ENCODE measurements at regions not wholly inside any gene's neighbourhood (a gene's known extent, or its start where the extent isn't known, plus 50 kb on each side); places are given as distances from the start of the nearest gene placed in this dataset.

DNA sequence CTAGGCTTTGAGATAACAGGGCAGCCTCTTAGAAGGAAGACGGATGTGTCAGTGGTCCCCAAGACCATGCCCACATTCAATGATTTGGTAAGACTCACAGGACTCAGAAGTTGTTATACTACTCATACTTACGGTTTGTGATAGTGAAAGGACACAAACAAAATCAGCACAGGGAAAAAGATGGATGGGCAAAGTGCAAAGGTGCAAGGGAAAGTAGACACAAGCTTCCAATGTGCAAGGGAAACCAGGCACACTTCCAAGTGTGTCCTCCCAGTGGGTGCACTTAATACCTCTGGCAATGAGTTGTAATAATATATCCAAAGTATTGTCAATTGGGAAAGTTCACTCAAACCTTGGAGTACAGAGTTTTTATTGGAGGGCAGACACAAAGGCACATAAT, 53.8 kb upstream of the VCX start:
- DNase-seq (ENCODE audit: low spot score), result no peak

DNA sequence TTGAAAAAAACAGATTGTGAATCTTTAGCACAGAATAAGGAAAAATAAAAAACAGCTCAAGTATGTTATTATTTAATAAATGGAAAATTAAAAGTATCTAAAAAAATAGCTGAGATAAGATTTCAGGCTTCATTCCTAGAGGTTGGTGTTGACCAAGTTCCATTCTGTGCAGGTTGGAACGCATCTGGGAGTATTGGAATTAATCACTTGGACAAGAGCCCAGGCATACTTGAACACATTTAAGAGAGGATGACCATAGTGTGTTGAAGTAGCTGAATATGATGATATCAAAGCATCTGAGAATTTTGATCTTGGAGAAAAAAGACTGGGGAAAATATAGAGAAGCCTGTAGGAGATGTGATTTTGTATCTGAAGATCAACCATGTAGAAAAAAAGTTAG, 54.6 kb upstream of the VCX start:
- no peak for DNase-seq (ENCODE audit: low spot score)

DNA sequence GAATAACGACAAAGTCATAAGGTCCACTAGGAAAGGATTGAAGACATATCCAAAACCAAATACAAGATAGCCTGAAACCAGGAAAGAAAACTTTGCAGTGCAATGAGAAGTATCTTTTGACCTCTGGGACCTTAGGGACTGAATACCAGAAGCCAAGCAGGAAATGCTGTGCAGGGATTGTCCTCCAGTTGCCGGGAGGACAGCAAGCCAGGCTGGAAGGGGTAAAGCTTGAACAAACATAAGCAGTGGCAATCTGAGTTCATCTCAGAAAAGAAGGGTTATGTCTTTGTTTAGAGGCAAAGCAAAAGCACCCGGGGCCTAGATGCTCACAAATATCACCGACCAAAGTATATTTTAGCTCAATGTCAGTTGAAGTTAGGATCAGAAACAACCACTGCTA, 55.3 kb upstream of the VCX start:
- no peak for DNase-seq (ENCODE audit: low spot score)

GRCh38 chrX:7784580-7784979, 58.4 kb upstream of the VCX start:
- DNase-seq (ENCODE audit: low spot score), result no peak

DNA sequence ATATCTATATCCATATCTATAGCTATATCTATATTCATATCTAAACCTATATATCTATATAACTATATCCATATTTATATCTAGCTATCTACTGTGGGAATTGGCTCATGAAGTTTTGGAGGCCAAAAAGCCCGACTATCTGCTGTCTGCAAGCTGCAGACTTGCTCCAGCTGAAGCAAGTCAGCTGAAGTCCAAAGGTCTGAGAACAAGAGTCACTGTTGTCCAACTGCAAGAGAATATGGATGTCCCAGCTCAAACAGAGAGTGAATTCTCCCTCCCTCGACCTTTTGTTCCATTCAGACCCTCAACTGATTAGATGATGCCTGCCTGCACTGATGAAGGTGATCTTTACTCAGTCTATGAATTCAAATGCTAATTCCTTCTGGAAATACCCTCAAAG, 63.3 kb upstream of the VCX start:
- no peak for DNase-seq (ENCODE audit: low spot score)

DNA sequence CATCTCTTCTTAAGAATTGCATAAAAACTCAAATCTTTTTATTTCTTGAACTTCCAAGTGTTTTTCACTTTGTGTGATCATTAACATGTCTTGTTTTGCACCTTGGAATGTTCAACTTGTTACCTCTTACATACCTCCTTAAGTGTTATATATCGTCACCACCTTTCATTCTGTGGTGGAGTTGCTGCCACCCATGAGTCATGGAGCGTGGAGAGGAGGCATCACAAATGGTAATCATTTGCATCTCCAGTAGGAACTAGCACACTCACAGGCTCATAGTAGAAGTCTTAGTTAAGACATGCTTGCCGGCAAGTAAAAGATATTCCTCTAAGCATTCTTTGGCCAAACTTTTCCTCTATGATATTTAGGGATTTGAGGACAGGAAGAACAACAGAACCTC, 67.0 kb upstream of the VCX start:
- DNase-seq (ENCODE audit: low spot score), result peak; percentile 9

GRCh38 chrX:7771788-7772438, 71.1 kb upstream of the VCX start:
- DNase-seq (ENCODE audit: low spot score), result no peak

GRCh38 chrX:7759830-7760229, 83.1 kb upstream of the VCX start:
- DNase-seq (ENCODE audit: low spot score), result no peak

DNA sequence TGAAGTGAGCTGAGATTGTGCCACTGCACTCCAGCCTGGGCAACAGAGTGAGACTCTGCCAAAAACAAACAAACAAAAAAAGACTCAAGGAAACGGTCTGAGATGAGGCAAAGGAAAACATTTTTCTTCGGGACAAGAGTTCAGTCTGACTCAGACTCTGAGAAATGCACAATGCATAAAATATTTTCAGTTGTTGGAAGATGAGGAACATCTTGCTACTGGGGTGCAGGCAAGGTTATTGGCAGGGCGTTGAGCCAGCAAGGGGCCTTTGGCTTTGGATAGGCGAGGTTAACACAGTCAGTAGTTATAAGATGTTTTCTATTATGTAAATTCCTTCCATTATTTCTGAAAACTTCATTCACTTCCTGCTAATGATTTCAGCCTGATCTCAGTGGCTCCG, 96.1 kb upstream of the VCX start:
- peak; percentile 6 for DNase-seq (ENCODE audit: low spot score)

GRCh38 chrX:7730071-7730470, 112.9 kb upstream of the VCX start:
- DNase-seq (ENCODE audit: low spot score), result no peak

- no peak for DNase-seq (ENCODE audit: low spot score)
These were observed 122.5 kb upstream of the VCX start for GRCh38 chrX:7720519-7720918.

- DNase-seq (ENCODE audit: low spot score), result no peak
These were observed 128.6 kb upstream of the VCX start for GRCh38 chrX:7714351-7714750.

- peak; percentile 17 for DNase-seq (ENCODE audit: low spot score)
These were observed 131.8 kb upstream of the VCX start for GRCh38 chrX:7711167-7711566.

GRCh38 chrX:7709845-7710244, 133.1 kb upstream of the VCX start:
- no peak for DNase-seq (ENCODE audit: low spot score)

DNA sequence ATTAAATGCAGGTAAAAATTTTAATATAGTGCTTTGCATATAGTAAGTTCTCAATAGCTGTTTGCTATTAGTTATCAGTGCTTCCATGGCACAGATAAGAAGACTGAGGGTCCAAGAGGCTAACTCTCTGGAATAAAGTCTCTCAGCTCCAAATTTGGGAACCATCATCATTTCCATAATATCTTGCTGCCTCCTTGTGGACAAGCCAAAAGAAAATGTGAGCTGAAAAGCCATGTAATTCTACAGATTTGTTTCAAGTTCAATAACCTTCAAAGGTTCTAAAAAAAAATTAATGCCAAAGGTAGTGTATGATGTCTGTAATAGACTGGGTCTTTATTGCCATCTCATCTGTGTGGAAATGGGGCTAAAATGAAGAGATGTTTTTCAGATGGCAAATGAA, 136.9 kb upstream of the VCX start:
- DNase-seq (ENCODE audit: low spot score), result peak; percentile 2

GRCh38 chrX:7704205-7704604, 138.8 kb upstream of the VCX start:
- no peak for DNase-seq (ENCODE audit: low spot score)

DNA sequence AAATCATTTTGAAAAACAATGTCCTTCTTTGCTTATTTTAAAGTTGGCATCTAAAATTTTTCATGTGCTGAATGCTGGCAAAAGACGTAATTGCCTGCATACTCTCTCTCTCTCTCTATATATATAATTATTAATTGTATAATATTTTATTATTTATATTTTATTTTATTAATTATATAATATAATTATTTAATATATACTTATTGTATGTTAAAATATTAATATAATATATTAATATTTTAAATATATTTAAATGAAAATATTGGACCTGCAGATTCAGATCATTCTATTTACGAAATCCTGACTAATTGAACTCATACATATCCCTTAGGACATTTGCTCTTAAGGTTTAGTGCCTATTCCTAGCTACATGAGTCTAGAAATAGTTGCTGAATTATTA, 144.7 kb upstream of the VCX start:
- no peak for DNase-seq (ENCODE audit: low spot score)

GRCh38 chrX:7690842-7691241, 152.1 kb upstream of the VCX start:
- DNase-seq (ENCODE audit: low spot score), result no peak

DNA sequence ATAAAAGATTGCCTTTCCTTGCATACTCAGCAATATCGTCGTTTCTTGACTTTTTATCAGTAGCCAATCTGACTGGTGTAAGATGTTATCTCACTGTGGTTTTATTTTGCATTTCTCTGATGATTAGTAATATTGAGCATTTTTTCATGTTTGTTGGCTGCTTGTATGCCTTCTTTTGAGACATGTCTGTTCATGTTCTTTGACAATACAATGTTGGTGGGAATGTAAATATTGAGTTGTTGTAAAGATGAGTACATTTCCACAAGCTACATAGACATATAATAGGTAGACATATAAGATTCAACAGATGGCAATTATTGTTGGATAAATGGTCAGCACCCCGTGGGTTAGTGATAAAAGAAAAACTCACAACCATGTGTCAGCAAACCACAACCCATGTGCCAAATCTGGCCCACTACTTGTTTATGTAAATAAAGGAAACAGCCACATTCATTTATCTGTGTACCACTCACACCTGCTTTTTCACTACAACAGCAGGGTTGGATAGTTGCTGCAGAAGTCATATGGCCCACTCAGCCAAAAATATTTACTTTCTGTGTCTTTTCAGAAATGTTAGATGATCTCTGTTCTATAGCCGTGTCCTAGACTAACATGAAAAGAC, 153.1 kb upstream of the VCX start:
- DNase-seq (ENCODE audit: low spot score), result no peak

DNA sequence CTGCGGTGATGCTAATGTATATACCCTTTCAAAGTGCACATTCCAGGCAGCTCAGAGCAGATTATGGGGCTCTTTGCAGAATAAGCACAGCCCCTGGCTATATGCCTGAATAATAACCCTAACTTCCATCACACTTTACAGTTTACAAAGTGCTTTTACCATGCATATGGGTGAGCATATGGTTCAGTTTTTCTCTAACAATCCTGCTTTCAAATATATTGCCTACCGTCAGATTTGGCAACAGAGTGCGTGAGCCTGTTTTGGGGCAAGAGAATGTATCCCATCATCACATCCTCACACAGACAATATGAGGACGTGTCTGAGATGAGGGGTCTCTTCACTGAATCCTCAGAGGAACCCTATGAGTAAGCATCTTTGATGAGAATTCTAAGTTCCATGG, 162.8 kb upstream of the VCX start:
- DNase-seq (ENCODE audit: low spot score), result no peak

DNA sequence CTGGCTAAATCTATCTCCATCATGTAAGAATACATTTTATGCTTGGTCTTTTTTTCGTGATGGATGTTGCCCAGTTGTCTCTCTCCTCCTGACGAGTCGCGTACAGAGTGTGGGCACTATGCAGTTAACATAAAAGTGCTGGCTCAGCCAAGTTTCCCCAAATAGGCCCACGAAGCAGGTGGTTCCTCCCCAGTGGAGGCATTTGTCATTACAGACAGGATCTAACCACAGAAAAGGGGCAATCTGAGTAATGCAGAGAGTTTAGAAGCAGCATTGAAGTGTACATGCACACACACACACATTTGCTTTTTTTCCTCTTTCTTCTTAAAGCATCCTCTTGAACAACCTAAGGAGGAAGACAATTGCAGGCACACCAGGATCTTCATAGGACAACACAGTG, 188.7 kb upstream of the VCX start:
- DNase-seq (ENCODE audit: low spot score), result no peak

GRCh38 chrX:7647831-7648230, 195.1 kb upstream of the VCX start:
- no peak for DNase-seq (ENCODE audit: low spot score)

- DNase-seq (ENCODE audit: low spot score), result no peak
These were observed 201.8 kb upstream of the VCX start for GRCh38 chrX:7641141-7641540.

DNA sequence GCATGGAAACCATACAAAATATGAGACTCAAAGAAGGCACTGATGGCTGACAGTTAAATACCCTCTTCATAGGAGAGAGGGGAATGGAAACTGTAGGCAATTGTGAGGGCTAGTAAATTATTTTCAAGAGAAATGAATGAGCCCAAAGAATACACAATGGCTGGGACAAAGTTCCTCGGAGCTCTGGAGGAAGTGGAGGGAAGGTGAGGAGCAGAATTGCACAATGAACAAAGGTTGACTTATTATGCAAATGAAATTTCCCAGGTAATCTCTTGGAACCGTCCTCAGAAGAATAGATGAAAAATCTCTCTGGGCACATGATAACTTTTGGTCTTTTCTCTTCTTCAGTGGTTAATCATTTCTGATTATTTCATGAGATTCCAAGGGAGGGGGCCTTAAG, 202.6 kb upstream of the VCX start:
- no peak for DNase-seq (ENCODE audit: low spot score)

Data from kidney tubule cell (primary cell).